Right ventricle myocardium inferior (tissue), 1 donor: ENCODE measurements at regions not wholly inside any gene's neighbourhood (a gene's known extent, or its start where the extent isn't known, plus 50 kb on each side); places are given as distances from the start of the nearest gene placed in this dataset.

Source experiments
- ATAC-seq: fragments of 200-7000 bp; cut with Tn5 transposase; one replicate; pipeline ENCODE4 v1.9.1; 2020; ENCODE audit warnings: mild to moderate bottlenecking, moderate library complexity
- DNase-seq: peaks from one replicate; pipeline ENCODE4 v3.0.0; 2021; ENCODE audit errors: missing footprints
- intact Hi-C: fragments of 100-400 bp; cut with DNase I; formaldehyde crosslinking; loops from one replicate; pipeline ENCODE4 v1.11.0; 2022
- donor health status: DM: no; HTN: yes; CAD: no; lungs with severe emphysema.

DNA sequence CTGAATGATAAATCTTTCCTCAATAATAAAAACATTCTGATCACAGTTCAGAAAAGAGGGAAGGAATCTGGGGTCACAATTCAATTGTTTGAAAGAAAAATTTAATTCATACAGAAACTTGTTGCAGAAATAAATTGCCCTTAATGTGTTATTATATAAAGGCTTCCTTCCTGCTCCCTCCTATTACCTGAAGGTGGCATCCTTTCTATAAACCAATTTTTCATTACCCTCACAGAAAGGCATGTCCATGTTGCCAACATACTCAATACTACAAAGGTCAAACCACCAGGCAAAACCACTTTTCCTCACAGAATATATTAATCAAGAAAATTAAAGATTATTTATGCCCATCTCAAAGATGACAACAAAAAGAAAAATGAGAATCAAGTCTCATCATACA lies 194.3 kb upstream of the CT83 start:
- ATAC-seq, result no peak
- intact Hi-C loops, result no loop called here
- DNase-seq, result no peak

DNA sequence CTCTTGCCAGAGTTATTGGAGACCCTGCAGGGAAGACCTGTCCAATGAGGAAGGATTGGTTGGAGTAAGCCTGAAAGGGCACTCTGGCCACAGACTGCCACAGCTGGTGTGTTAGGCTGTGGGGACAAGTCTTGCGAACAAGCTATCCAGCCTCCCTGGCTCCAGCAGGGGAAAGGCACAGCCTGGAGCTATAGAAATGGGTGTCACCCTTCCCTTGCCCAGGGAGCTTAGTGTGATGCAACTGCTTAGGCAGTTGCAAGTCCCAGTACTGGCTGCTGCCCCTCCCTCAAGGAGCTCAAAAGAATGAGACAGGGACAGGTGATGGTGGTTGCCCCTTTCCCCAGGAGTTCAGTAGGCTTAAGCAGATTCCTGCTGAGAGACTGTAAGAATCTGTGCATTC lies 165.7 kb upstream of the CT83 start:
- no peak for ATAC-seq
- no peak for DNase-seq
- intact Hi-C loops, result no loop called here

- no peak for ATAC-seq
- intact Hi-C loops, result no loop called here
- no peak for DNase-seq
Observed at GRCh38 chrX:116618546-116618945, 155.8 kb upstream of the CT83 start.

GRCh38 chrX:116607776-116608175 lies 145.0 kb upstream of the CT83 start:
- no peak for DNase-seq

DNA sequence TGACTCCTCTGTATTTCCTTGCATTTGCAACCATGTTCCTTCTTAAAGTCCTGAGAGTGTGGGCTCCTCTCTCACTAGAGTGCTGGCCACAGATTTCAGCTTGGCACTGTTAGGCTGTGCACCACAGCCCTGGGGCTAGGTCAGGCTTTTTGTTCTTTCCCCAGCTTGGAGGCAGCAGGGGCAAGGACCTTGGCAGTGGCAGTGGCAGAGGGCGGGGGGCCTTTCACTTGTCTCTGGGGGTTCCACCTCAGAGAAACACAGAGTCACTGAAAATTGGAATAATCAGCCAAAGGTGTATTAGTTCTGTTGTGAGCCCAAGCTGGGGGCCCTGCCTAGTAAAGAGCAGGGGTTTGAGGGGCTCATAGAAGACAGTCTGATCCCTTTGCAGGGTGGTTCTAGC lies 142.8 kb upstream of the CT83 start:
- ATAC-seq, result no peak
- intact Hi-C loops, result no loop called here

More at GRCh38 chrX:116607776-116608175, 145.0 kb upstream of the CT83 start:
- intact Hi-C loops, result no loop called here
- ATAC-seq, result no peak

GRCh38 chrX:116596010-116596409 lies 133.2 kb upstream of the CT83 start:
- DNase-seq (no peak), ATAC-seq (no peak)
- intact Hi-C loops, result no loop called here

More for the DNA sequence above, 142.8 kb upstream of the CT83 start:
- DNase-seq, result no peak
